H9 (cell line): ENCODE measurements at regions not wholly inside any gene's neighbourhood (a gene's known extent, or its start where the extent isn't known, plus 50 kb on each side); places are given as distances from the start of the nearest gene placed in this dataset.

Experiments used
- DNase-seq: peaks from one replicate; pipeline ENCODE4 v3.0.0-alpha.2; 2017
- H2AFZ ChIP-seq: one replicate; pipeline ENCODE4 v1.6.1; 2013; ENCODE audit warnings: mild to moderate bottlenecking, low read length, control low read depth, moderate library complexity
- H2AK5ac ChIP-seq: 2 replicates; pipeline ENCODE4 v1.6.1; 2013; ENCODE audit warnings: low read length, control low read depth, mixed read lengths; ENCODE audit not compliant: insufficient read length
- H2BK120ac ChIP-seq: one replicate; pipeline ENCODE4 v1.6.1; 2013; ENCODE audit warnings: low read depth, mild to moderate bottlenecking, low read length, control low read depth, inconsistent platforms; ENCODE audit not compliant: poor library complexity, severe bottlenecking
- H2BK12ac ChIP-seq: 2 replicates; pipeline ENCODE4 v1.6.1; 2013; ENCODE audit warnings: low read length, control low read depth, mixed read lengths, low read depth; ENCODE audit not compliant: insufficient read length
- H2BK15ac ChIP-seq: 2 replicates; pipeline ENCODE4 v1.6.1; 2013; ENCODE audit warnings: low read depth, low read length, control low read depth
- H2BK20ac ChIP-seq: one replicate; pipeline ENCODE4 v1.6.1; 2013; ENCODE audit warnings: low read depth, mild to moderate bottlenecking, low read length, control low read depth, inconsistent platforms; ENCODE audit not compliant: poor library complexity, severe bottlenecking
- H2BK5ac ChIP-seq: 2 replicates; pipeline ENCODE4 v1.6.1; 2013; ENCODE audit warnings: low read length, control low read depth, mixed read lengths; ENCODE audit not compliant: insufficient read length
- H3K14ac ChIP-seq: 2 replicates; pipeline ENCODE4 v1.6.1; 2013; ENCODE audit warnings: low read length, control low read depth; ENCODE audit not compliant: insufficient read depth
- H3K18ac ChIP-seq: 2 replicates; pipeline ENCODE4 v1.6.1; 2013; ENCODE audit warnings: low read depth, mild to moderate bottlenecking, mixed read lengths, low read length, control low read depth; ENCODE audit not compliant: insufficient read length
- H3K23ac ChIP-seq: 2 replicates; pipeline ENCODE4 v1.6.1; 2013; ENCODE audit warnings: low read length, control low read depth, mixed read lengths, low read depth; ENCODE audit not compliant: insufficient read length
- H3K23me2 ChIP-seq: 2 replicates; pipeline ENCODE4 v1.6.1; 2013; ENCODE audit warnings: low read depth, mild to moderate bottlenecking, mixed read lengths, low read length, control low read depth; ENCODE audit not compliant: insufficient read length, poor library complexity, severe bottlenecking
- H3K27ac ChIP-seq: 2 replicates; pipeline ENCODE4 v1.5.1; 2013; ENCODE audit warnings: low read length, control low read depth, mixed read lengths, low read depth; ENCODE audit not compliant: insufficient read length
- H3K27me3 ChIP-seq: 2 replicates; pipeline ENCODE4 v1.6.1; 2013; ENCODE audit warnings: low read length, control low read depth, inconsistent platforms; ENCODE audit not compliant: insufficient read depth
- H3K4ac ChIP-seq: 2 replicates; pipeline ENCODE4 v1.6.1; 2013; ENCODE audit warnings: low read depth, mild to moderate bottlenecking, control low read depth, inconsistent platforms, low read length, moderate library complexity
- H3K4me1 ChIP-seq: 2 replicates; pipeline ENCODE4 v1.6.1; 2013; ENCODE audit warnings: low read length, control low read depth, inconsistent platforms; ENCODE audit not compliant: insufficient read depth
- H3K4me2 ChIP-seq: 2 replicates; pipeline ENCODE4 v1.6.1; 2013; ENCODE audit warnings: low read length, control low read depth, mixed read lengths; ENCODE audit not compliant: insufficient read length, insufficient read depth
- H3K56ac ChIP-seq: 2 replicates; pipeline ENCODE4 v1.6.1; 2013; ENCODE audit warnings: low read depth, mild to moderate bottlenecking, mixed read lengths, low read length, control low read depth; ENCODE audit not compliant: insufficient read length
- H3K79me1 ChIP-seq: 2 replicates; pipeline ENCODE4 v1.6.1; 2013; ENCODE audit warnings: low read depth, mild to moderate bottlenecking, moderate library complexity, low read length, control low read depth, inconsistent platforms; ENCODE audit not compliant: insufficient read depth, poor library complexity, severe bottlenecking
- H3K79me2 ChIP-seq: 2 replicates; pipeline ENCODE4 v1.6.1; 2013; ENCODE audit warnings: low read length, control low read depth, inconsistent platforms; ENCODE audit not compliant: insufficient read depth
- H3K9ac ChIP-seq: 2 replicates; pipeline ENCODE4 v1.6.1; 2013; ENCODE audit warnings: low read length, control low read depth, mixed read lengths; ENCODE audit not compliant: insufficient read length; ENCODE audit errors: extremely low read depth
- H3K9me3 ChIP-seq: one replicate; pipeline ENCODE4 v1.6.1; 2013; ENCODE audit warnings: low read depth, low read length, inconsistent platforms; ENCODE audit not compliant: control insufficient read depth
- H3T11ph ChIP-seq: one replicate; pipeline ENCODE4 v1.6.1; 2013; ENCODE audit warnings: mild to moderate bottlenecking, low read length, control low read depth, inconsistent platforms
- H4K20me1 ChIP-seq: one replicate; pipeline ENCODE4 v1.6.1; 2013; ENCODE audit not compliant: control insufficient read depth, insufficient read length, insufficient read depth
- H4K5ac ChIP-seq: 2 replicates; pipeline ENCODE4 v1.6.1; 2013; ENCODE audit warnings: low read depth, mild to moderate bottlenecking, mixed read lengths, low read length, control low read depth; ENCODE audit not compliant: insufficient read length
- H4K8ac ChIP-seq: replicated peaks from 2 replicates; pipeline ENCODE4 v1.6.1; 2013; ENCODE audit warnings: low read length, control low read depth, mixed read lengths, low read depth; ENCODE audit not compliant: insufficient read length
- H4K91ac ChIP-seq: 2 replicates; pipeline ENCODE4 v1.6.1; 2013; ENCODE audit warnings: low read depth, mild to moderate bottlenecking, moderate library complexity, mixed read lengths, low read length, control low read depth; ENCODE audit not compliant: insufficient read length
- H3K27ac Mint-ChIP-seq, 3 experiments: 2 replicates in 2 of 3; 3 replicates in 1 of 3; pipeline ENCODE4 v1.8.0; 2020 to 2021; ENCODE audit warnings: mixed read lengths in 3 of 3, mild to moderate bottlenecking in 1 of 3, moderate library complexity in 1 of 3
- H3K27me3 Mint-ChIP-seq: 2 replicates; pipeline ENCODE4 v1.8.0; 2021; ENCODE audit warnings: low read depth, mild to moderate bottlenecking, moderate library complexity, mixed read lengths
- H3K36me3 Mint-ChIP-seq, 3 experiments: 2 replicates in 2 of 3; 3 replicates in 1 of 3; pipeline ENCODE4 v1.8.0; 2020 to 2021; ENCODE audit warnings: low read depth in 3 of 3, mixed read lengths in 3 of 3; ENCODE audit not compliant: insufficient read depth in 1 of 3
- H3K4me1 Mint-ChIP-seq, 2 experiments: 2 replicates each; pipeline ENCODE4 v1.8.0; 2020; ENCODE audit warnings: mixed read lengths in 2 of 2
- H3K4me3 Mint-ChIP-seq, 2 experiments: 2 replicates in 1 of 2; 3 replicates in 1 of 2; pipeline ENCODE4 v1.8.0; 2020 to 2021; ENCODE audit warnings: mild to moderate bottlenecking in 2 of 2, mixed read lengths in 2 of 2, moderate library complexity in 1 of 2
- H3K9me3 Mint-ChIP-seq, 2 experiments: 2 replicates in 1 of 2; 3 replicates in 1 of 2; pipeline ENCODE4 v1.8.0; 2020; ENCODE audit warnings: mild to moderate bottlenecking in 2 of 2, mixed read lengths in 2 of 2, moderate library complexity in 1 of 2
- WGBS: extraction: QIAGEN DNeasy Blood & Tissue Kit; methylation state at CpG from one replicate; pipeline ENCODE4 v1.1.7; 2013; ENCODE audit warnings: missing lambda C conversion rate, low lambda C conversion rate, mixed read lengths; ENCODE audit not compliant: insufficient read length; ENCODE audit errors: extremely low coverage; 5-methylcytosine and 5-hydroxymethylcytosine counted together
- TF ChIP-seq, protein P1 (sequence below): fragments of 200-600 bp; sonication (generic); conservative IDR thresholded peaks from 3 replicates; pipeline ENCODE4 v1.8.0; 2021; ENCODE audit warnings: antibody characterized with exemption, mild to moderate bottlenecking

DNA sequence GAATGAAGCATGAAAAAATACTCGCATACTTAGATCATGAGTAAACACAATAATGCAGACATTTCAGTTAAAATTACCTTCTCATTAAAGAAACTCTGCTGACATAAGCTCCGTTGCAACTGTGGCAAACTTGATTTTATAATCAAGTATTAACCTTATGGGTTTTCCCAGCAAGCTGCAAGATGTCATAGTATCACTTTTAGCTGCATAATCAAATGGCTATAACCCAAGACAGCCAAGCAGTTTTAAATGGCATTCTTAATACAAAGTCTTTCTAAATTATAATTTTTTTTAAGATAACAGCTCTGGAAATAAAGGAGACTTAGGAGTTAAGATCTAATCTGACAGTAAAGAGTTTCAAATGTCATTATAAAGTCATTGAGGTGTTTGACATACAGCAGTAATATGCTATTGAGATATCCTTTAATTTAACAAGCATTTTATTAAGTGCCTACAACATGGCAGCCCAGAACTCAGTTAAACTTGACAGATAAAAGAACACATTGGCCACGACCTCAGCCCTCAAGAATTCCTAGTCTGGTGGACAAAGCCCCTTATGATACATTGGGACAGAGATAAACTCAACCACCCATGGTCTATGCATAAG, 163.1 kb upstream of the FAT3 start:
- Histone ChIP-seq H3K27me3 (no peaks in the 10 kb centered on the region), H3K9me3 (no peaks in the 10 kb centered on the region), H3K23me2 (no peaks in the 10 kb centered on the region), H3T11ph (no peak overlapping the region), H3K79me2 (no peaks in the 10 kb centered on the region), H3K14ac (no peak overlapping the region), H3K27ac (no peak overlapping the region), H2BK12ac (no peak overlapping the region), H3K4ac (no peak overlapping the region), H4K20me1 (no peaks in the 10 kb centered on the region), H3K4me1 (no peaks in the 10 kb centered on the region), H2BK5ac (no peak overlapping the region), H2AFZ (no peak overlapping the region), H2BK120ac (no peak overlapping the region), H3K79me1 (no peaks in the 10 kb centered on the region), H3K9ac (no peak overlapping the region), H4K5ac (no peak overlapping the region), H3K56ac (no peak overlapping the region), H2BK15ac (no peak overlapping the region), H2AK5ac (no peak overlapping the region), H2BK20ac (no peak overlapping the region), H4K91ac (no peak overlapping the region), H3K18ac (no peak overlapping the region), H4K8ac (no peak overlapping the region), H3K23ac (no peak overlapping the region), H3K4me2 (no peak overlapping the region)
- WGBS, result no CpG with 5 or more reads among the region's 3 CpGs
- H3K36me3 Mint-ChIP-seq, result no peaks in the 10 kb centered on the region
- H3K4me1 Mint-ChIP-seq, result no peaks in the 10 kb centered on the region
- DNase-seq, result no peak
- no peaks in the 10 kb centered on the region for H3K9me3 Mint-ChIP-seq
- TF ChIP-seq, protein P1, sequence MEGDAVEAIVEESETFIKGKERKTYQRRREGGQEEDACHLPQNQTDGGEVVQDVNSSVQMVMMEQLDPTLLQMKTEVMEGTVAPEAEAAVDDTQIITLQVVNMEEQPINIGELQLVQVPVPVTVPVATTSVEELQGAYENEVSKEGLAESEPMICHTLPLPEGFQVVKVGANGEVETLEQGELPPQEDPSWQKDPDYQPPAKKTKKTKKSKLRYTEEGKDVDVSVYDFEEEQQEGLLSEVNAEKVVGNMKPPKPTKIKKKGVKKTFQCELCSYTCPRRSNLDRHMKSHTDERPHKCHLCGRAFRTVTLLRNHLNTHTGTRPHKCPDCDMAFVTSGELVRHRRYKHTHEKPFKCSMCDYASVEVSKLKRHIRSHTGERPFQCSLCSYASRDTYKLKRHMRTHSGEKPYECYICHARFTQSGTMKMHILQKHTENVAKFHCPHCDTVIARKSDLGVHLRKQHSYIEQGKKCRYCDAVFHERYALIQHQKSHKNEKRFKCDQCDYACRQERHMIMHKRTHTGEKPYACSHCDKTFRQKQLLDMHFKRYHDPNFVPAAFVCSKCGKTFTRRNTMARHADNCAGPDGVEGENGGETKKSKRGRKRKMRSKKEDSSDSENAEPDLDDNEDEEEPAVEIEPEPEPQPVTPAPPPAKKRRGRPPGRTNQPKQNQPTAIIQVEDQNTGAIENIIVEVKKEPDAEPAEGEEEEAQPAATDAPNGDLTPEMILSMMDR, result no peak
- H3K4me3 Mint-ChIP-seq, result no peak overlapping the region
- no peak overlapping the region for H3K27ac Mint-ChIP-seq
- H3K27me3 Mint-ChIP-seq, result no peaks in the 10 kb centered on the region
